ENCODE measurements at regions not wholly inside any gene's neighbourhood (a gene's known extent, or its start where the extent isn't known, plus 50 kb on each side); places are given as distances from the start of the nearest gene placed in this dataset.

DNA sequence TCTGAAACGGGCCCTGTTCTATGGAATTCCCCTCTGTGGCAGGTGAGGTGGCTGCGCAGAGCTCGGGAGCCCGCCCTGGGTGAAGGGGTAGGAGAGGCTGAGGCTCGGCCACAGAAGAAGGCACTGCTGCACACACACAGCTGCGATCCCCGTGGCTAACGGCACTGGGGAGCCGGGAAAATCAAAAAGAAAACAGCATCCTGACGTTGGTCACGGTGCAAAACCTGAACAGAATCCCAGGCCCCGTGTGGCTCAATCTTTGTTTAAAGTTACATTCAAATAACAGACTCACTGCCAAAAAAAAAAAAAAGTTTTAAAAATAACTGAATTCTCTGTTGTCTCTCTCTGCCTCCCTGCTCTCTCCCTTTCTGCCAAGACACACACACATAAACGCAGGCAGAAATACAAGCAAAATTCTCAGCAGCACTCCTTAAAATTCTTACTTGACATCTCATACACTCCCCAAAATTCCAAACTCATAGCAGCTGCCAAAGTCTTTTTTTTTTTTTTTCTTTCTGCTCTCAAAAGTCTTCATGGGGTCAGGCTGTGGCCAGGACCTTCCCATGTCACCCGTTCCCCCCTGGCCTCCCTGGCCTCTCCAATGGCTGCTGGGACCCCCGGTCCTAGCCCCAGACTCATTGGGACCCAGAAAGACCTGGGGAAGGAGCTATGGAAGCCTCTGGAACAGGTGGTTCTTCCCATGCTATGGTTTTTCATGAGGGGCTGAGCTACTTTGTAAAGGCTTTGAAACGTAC is 248.8 kb downstream of the TTLL2 start:
- Mint-ChIP-seq H3K4me1 (no peaks in the 10 kb centered on the region), H3K27ac (no peak overlapping the region), H3K9me3 (no peaks in the 10 kb centered on the region), H3K36me3 (no peaks in the 10 kb centered on the region), H3K27me3 (peaks cover 3 to 4% of the 10 kb centered on the region in 2 donors), H3K4me3 (no peak overlapping the region)
- Histone ChIP-seq H3K9me3 (no peaks in the 10 kb centered on the region), H3K4me3 (ENCODE audit: control insufficient read depth in 1 of 2, extremely low read depth in 1 of 2, low read length in 1 of 2) (no peak overlapping the region), H3K36me3 (ENCODE audit: control insufficient read depth in 2 of 2, extremely low read depth in 1 of 2, insufficient read depth in 1 of 2, low read length in 1 of 2) (no peaks in the 10 kb centered on the region), H3K4me1 (ENCODE audit: control insufficient read depth in 1 of 2, extremely low read depth in 1 of 2, insufficient read depth in 2 of 2, low read length in 2 of 2) (no peaks in the 10 kb centered on the region), H3K27ac (ENCODE audit: low read length) (no peak overlapping the region), H3K27me3 (replicated peaks in 1 of 2; ENCODE audit: control insufficient read depth in 2 of 2, extremely low read depth in 1 of 2, insufficient read depth in 2 of 2, low read length in 1 of 2) (peaks cover 0 to 22% of the 10 kb centered on the region in 2 experiments)
- peak in 1 of 35 experiments; percentile 2 for DNase-seq
- no peak for ATAC-seq (replicated peaks in 1 of 4)
- ChIA-PET POLR2A (no interaction called here), CTCF (no interaction called here)
- WGBS (ENCODE audit: insufficient coverage): 76% methylated on average over 13 of the region's 16 CpGs

DNA sequence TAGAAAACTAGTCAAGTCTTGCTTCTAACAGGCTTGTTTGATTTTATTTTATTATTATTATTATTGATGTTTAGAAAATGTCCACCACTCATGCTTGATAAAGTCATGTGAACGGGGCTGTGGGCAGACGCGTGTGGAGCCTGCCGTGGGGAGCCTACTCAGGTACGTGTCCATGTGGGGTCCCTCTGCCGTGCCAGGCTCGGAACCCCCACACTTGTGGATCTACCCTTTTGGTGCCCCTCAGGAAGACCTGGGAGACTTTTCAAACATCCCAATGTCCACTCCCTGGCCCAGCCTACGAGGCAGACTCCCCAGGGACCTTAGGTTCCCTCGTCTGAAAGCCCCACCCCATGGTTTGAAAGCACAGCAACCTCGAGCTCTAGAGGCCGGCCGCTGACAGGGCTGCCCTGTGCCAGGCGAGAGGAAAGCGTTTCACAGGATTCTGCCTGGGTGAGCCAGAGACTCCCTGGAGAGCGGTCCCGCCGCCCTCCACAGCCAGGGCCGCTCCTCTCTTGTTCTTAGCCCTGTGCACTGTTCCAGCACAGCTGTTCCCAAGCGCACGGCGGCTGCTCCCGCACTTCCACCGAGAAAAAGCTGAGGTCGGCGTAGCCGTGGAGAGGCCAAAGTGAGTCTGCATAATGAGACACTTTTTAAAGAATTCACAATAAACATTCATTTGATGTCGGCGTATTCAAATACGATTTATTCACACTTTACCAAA is 249.7 kb downstream of the TTLL2 start:
- peaks cover 0 to 20% of the 10 kb centered on the region in 2 experiments for H3K27me3 ChIP-seq (replicated peaks in 1 of 2; ENCODE audit: control insufficient read depth in 2 of 2, extremely low read depth in 1 of 2, insufficient read depth in 2 of 2, low read length in 1 of 2)
- no peak overlapping the region for H3K27ac ChIP-seq (ENCODE audit: low read length)
- 86% methylated on average over 24 of the region's 29 CpGs for WGBS (ENCODE audit: insufficient coverage)
- Mint-ChIP-seq H3K4me1 (no peaks in the 10 kb centered on the region), H3K4me3 (no peak overlapping the region), H3K27ac (no peak overlapping the region), H3K36me3 (no peaks in the 10 kb centered on the region), H3K27me3 (peaks cover 4 to 6% of the 10 kb centered on the region in 2 donors), H3K9me3 (no peaks in the 10 kb centered on the region)
- DNase-seq: peak in 1 of 35 experiments; percentile 23
- H3K36me3 ChIP-seq (ENCODE audit: control insufficient read depth in 2 of 2, extremely low read depth in 1 of 2, insufficient read depth in 1 of 2, low read length in 1 of 2): no peaks in the 10 kb centered on the region
- no peak overlapping the region for H3K4me3 ChIP-seq (ENCODE audit: control insufficient read depth in 1 of 2, extremely low read depth in 1 of 2, low read length in 1 of 2)
- no peaks in the 10 kb centered on the region for H3K9me3 ChIP-seq
- ChIA-PET POLR2A (no interaction called here), CTCF (no interaction called here)
- ATAC-seq (replicated peaks in 1 of 4): no peak
- no peaks in the 10 kb centered on the region for H3K4me1 ChIP-seq (ENCODE audit: control insufficient read depth in 1 of 2, extremely low read depth in 1 of 2, insufficient read depth in 2 of 2, low read length in 2 of 2)

DNA sequence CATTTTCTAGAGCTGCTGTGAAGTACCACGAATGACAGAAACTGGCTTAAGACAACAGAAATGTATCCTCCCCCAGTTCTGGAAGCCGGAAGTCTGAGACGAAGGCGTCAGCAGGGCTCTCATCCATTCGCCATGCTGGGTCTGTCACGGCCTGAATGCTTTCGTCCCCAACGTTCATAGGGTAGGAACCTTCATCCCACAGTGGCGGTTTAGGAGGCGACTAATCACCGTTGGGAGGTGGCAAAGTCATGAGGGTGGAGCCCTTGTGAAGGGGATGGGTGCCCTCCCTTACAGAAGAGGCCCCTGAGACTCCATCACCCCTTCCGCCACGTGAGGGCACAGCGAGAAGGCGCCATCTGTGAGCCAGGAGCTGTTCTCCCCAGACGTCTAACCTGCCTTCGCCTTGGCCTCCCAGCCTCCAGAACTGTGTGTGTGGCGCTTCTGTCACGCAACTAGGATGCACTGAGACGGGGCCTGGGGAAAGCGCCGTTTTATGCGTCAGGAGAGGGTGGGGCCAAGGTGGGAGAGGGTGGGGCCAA is 250.3 kb downstream of the TTLL2 start:
- 96% methylated on average over 13 of the region's 23 CpGs for WGBS (ENCODE audit: insufficient coverage)
- Mint-ChIP-seq H3K27me3 (peaks cover 4 to 13% of the 10 kb centered on the region in 2 donors), H3K27ac (no peak overlapping the region), H3K9me3 (no peaks in the 10 kb centered on the region), H3K36me3 (no peaks in the 10 kb centered on the region), H3K4me3 (no peak overlapping the region), H3K4me1 (no peaks in the 10 kb centered on the region)
- H3K36me3 ChIP-seq (ENCODE audit: control insufficient read depth in 2 of 2, extremely low read depth in 1 of 2, insufficient read depth in 1 of 2, low read length in 1 of 2): no peaks in the 10 kb centered on the region
- ATAC-seq (replicated peaks in 1 of 4) (no peak), DNase-seq (peak in 1 of 35 experiments; percentile 17)
- H3K4me3 ChIP-seq (ENCODE audit: control insufficient read depth in 1 of 2, extremely low read depth in 1 of 2, low read length in 1 of 2): no peak overlapping the region
- POLR2A ChIA-PET: no interaction called here
- H3K4me1 ChIP-seq (ENCODE audit: control insufficient read depth in 1 of 2, extremely low read depth in 1 of 2, insufficient read depth in 2 of 2, low read length in 2 of 2): no peaks in the 10 kb centered on the region
- CTCF ChIA-PET: no interaction called here
- H3K27me3 ChIP-seq (replicated peaks in 1 of 2; ENCODE audit: control insufficient read depth in 2 of 2, extremely low read depth in 1 of 2, insufficient read depth in 2 of 2, low read length in 1 of 2): peaks cover 0 to 20% of the 10 kb centered on the region in 2 experiments
- no peaks in the 10 kb centered on the region for H3K9me3 ChIP-seq
- no peak overlapping the region for H3K27ac ChIP-seq (ENCODE audit: low read length)

DNA sequence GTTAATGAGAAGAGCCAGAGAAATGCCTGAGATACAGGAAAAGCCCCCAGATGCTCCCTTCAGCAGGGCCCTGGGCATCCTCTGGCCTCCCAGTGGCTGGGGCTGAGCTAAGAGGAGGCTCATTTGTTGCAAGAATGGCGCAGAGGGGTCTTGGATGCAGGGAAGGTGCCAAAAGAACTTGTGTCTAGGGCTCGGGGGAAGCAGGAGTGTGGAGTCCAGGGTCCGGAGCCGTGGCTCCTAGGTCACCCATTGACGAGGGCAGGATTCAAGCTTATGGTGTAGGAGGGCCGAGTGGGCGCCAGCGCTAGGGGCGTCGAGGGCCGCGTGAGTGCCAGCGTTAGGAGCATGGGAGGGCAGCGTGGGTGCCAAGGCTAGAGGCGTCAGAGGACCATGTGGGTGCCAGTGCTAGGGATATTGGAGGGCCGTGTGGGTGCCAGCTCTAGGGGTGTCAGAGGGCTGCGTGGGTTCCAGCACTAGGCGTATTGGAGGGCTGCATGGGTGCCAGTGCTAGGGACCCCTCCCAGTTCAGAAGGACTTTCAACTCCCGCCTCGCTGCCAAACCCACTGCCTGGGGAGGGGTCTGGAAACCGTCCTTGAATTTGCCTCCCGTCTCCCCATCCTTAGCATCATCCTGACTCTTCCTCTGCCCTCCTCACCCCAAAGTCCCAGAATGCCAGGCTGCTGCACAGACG is 250.5 kb upstream of the AFDN start:
- Histone ChIP-seq H3K27me3 (replicated peaks in 1 of 2; ENCODE audit: control insufficient read depth in 2 of 2, extremely low read depth in 1 of 2, insufficient read depth in 2 of 2, low read length in 1 of 2) (peaks cover 0 to 20% of the 10 kb centered on the region in 2 experiments), H3K36me3 (ENCODE audit: control insufficient read depth in 2 of 2, extremely low read depth in 1 of 2, insufficient read depth in 1 of 2, low read length in 1 of 2) (no peaks in the 10 kb centered on the region), H3K4me1 (ENCODE audit: control insufficient read depth in 1 of 2, extremely low read depth in 1 of 2, insufficient read depth in 2 of 2, low read length in 2 of 2) (no peaks in the 10 kb centered on the region), H3K27ac (ENCODE audit: low read length) (no peak overlapping the region), H3K4me3 (ENCODE audit: control insufficient read depth in 1 of 2, extremely low read depth in 1 of 2, low read length in 1 of 2) (no peak overlapping the region), H3K9me3 (no peaks in the 10 kb centered on the region)
- DNase-seq (peak in 1 of 35 experiments; percentile 16), ATAC-seq (replicated peaks in 1 of 4) (no peak)
- Mint-ChIP-seq H3K36me3 (no peaks in the 10 kb centered on the region), H3K27ac (peak overlapping the region in 1 of 2 donors; percentile 19), H3K4me3 (no peak overlapping the region), H3K9me3 (peaks cover 0 to 3% (median 0%) of the 10 kb centered on the region in 3 donors), H3K27me3 (peaks cover 4 to 19% of the 10 kb centered on the region in 2 donors), H3K4me1 (no peaks in the 10 kb centered on the region)
- WGBS (ENCODE audit: insufficient coverage): 91% methylated on average over 20 of the region's 23 CpGs
- POLR2A ChIA-PET: no interaction called here
- CTCF ChIA-PET: no interaction called here

DNA sequence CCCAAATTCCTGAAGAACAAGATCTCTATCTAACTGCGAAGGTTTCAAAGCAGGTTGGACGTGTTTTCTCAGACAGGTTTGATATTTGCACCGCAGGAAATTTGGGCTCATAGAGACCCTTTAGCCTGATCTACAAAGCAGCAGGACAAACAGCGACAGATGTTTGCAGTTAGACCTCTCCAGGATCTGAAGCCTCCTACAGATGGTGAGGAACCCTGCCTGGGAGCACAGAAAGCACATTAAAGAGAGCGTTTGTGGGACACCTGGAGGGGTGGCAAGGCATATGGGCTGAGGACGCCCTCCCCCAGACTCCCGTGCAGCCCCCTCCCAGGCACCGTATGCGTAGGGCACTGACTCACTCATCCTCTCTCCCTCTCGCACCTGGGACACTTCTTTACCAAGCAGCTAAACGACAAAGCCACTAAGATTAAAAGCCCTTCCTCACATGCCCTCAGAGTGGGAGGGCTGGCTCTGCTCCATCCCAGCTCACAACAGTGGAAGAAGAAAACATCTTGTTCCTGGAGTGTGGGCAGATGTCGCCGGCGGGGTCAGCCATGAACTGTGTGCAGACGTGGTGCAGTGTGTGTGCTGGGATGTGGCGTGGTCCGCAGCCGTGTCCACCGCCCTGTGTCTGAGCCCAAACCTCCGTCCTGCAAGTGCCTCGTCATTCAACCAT is 249.7 kb upstream of the AFDN start:
- no peak overlapping the region for H3K27ac ChIP-seq (ENCODE audit: low read length)
- no peak for ATAC-seq (replicated peaks in 1 of 4)
- H3K27ac Mint-ChIP-seq: no peak overlapping the region
- H3K27me3 ChIP-seq (replicated peaks in 1 of 2; ENCODE audit: control insufficient read depth in 2 of 2, extremely low read depth in 1 of 2, insufficient read depth in 2 of 2, low read length in 1 of 2): peaks cover 0 to 20% of the 10 kb centered on the region in 2 experiments
- no peaks in the 10 kb centered on the region for H3K36me3 Mint-ChIP-seq
- H3K9me3 ChIP-seq: no peaks in the 10 kb centered on the region
- DNase-seq: peak in 1 of 35 experiments; percentile 12
- no peaks in the 10 kb centered on the region for H3K4me1 Mint-ChIP-seq
- no peaks in the 10 kb centered on the region for H3K4me1 ChIP-seq (ENCODE audit: control insufficient read depth in 1 of 2, extremely low read depth in 1 of 2, insufficient read depth in 2 of 2, low read length in 2 of 2)
- H3K4me3 ChIP-seq (ENCODE audit: control insufficient read depth in 1 of 2, extremely low read depth in 1 of 2, low read length in 1 of 2): no peak overlapping the region
- 83% methylated on average over 16 of the region's 21 CpGs for WGBS (ENCODE audit: insufficient coverage)
- CTCF ChIA-PET: no interaction called here
- POLR2A ChIA-PET: no interaction called here
- H3K27me3 Mint-ChIP-seq: peaks cover 4 to 19% of the 10 kb centered on the region in 2 donors
- H3K9me3 Mint-ChIP-seq: peaks cover 0 to 3% (median 0%) of the 10 kb centered on the region in 3 donors
- H3K36me3 ChIP-seq (ENCODE audit: control insufficient read depth in 2 of 2, extremely low read depth in 1 of 2, insufficient read depth in 1 of 2, low read length in 1 of 2): no peaks in the 10 kb centered on the region
- H3K4me3 Mint-ChIP-seq: no peak overlapping the region

DNA sequence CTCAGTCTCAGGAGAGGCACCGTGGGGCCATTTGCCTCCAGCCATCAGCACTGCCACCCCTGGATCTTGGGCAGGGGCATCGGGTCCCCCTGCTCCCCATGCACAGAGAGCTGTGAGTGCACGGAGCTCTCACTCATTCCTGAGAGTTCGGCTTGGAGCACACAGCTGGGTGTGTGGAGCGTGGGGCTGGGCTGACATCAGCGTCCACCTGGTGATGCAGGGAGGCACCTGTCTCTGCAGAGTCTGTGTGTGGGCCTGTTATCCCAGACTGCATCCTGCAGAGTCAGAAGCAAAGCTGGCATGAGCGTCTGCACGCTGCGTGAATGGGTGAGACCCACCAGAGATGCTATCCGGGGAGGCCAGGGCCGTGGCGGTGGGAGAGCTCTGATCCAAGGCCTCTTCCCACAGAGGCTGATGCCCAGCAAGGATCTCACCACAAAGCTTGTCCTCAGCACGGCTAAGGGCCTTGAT is 248.8 kb upstream of the AFDN start:
- H3K4me3 ChIP-seq (ENCODE audit: control insufficient read depth in 1 of 2, extremely low read depth in 1 of 2, low read length in 1 of 2): no peak overlapping the region
- CTCF ChIA-PET: no interaction called here
- peaks cover 0 to 20% of the 10 kb centered on the region in 2 experiments for H3K27me3 ChIP-seq (replicated peaks in 1 of 2; ENCODE audit: control insufficient read depth in 2 of 2, extremely low read depth in 1 of 2, insufficient read depth in 2 of 2, low read length in 1 of 2)
- H3K27ac Mint-ChIP-seq: no peak overlapping the region
- DNase-seq (peak in 1 of 35 experiments; percentile 4), ATAC-seq (replicated peaks in 1 of 4) (no peak)
- H3K4me1 ChIP-seq (ENCODE audit: control insufficient read depth in 1 of 2, extremely low read depth in 1 of 2, insufficient read depth in 2 of 2, low read length in 2 of 2): no peaks in the 10 kb centered on the region
- H3K27ac ChIP-seq (ENCODE audit: low read length): no peak overlapping the region
- 87% methylated on average over 13 of the region's 13 CpGs for WGBS (ENCODE audit: insufficient coverage)
- no peaks in the 10 kb centered on the region for H3K36me3 Mint-ChIP-seq
- no peaks in the 10 kb centered on the region for H3K36me3 ChIP-seq (ENCODE audit: control insufficient read depth in 2 of 2, extremely low read depth in 1 of 2, insufficient read depth in 1 of 2, low read length in 1 of 2)
- H3K27me3 Mint-ChIP-seq: peaks cover 4 to 19% of the 10 kb centered on the region in 2 donors
- POLR2A ChIA-PET: no interaction called here
- H3K9me3 ChIP-seq: no peaks in the 10 kb centered on the region
- H3K4me3 Mint-ChIP-seq: no peak overlapping the region
- H3K4me1 Mint-ChIP-seq: no peaks in the 10 kb centered on the region
- peaks cover 3 to 7% (median 4%) of the 10 kb centered on the region in 3 donors for H3K9me3 Mint-ChIP-seq
